ENCODE measurements at regions not wholly inside any gene's neighbourhood (a gene's known extent, or its start where the extent isn't known, plus 50 kb on each side); places are given as distances from the start of the nearest gene placed in this dataset.

- TF ChIP-seq CTCF (conservative IDR thresholded peaks at IDR 0.05; ENCODE audit: low read length) (no peak), EZH2phosphoT487 (IDR thresholded peaks at IDR 0.05; ENCODE audit: borderline replicate concordance, low read depth, low read length) (no peak)
Observed at GRCh38 chr1:25036117-25036546, 106.1 kb upstream of the RUNX3 start.
